Fibroblast of villous mesenchyme (primary cell): ENCODE measurements at regions not wholly inside any gene's neighbourhood (a gene's known extent, or its start where the extent isn't known, plus 50 kb on each side); places are given as distances from the start of the nearest gene placed in this dataset.

ENCODE experiments used
- DNase-seq: peaks from one replicate; pipeline ENCODE4 v3.0.0-alpha.2; 2010; ENCODE audit warnings: low read depth
- H3K4me3 ChIP-seq: 2 replicates; pipeline ENCODE4 v1.5.1; 2011; ENCODE audit warnings: low read depth, mild to moderate bottlenecking, low read length
- CTCF ChIP-seq: IDR thresholded peaks from 2 replicates; pipeline ENCODE4 v1.5.1; 2012; ENCODE audit warnings: low read depth, mild to moderate bottlenecking, low read length; ENCODE audit not compliant: insufficient read depth

GRCh38 chr6:8530785-8531435 is 95.6 kb upstream of the SLC35B3 start:
- no peak for DNase-seq
- no peak for TF ChIP-seq CTCF
- no peak overlapping the region for H3K4me3 ChIP-seq

GRCh38 chr6:8529250-8529649 is 93.9 kb upstream of the SLC35B3 start:
- TF ChIP-seq CTCF = no peak
- H3K4me3 ChIP-seq = no peak overlapping the region
- no peak for DNase-seq

GRCh38 chr6:8527818-8528217 is 92.5 kb upstream of the SLC35B3 start:
- no peak overlapping the region for H3K4me3 ChIP-seq
- DNase-seq = no peak
- TF ChIP-seq CTCF = no peak

GRCh38 chr6:8526624-8527023 is 91.3 kb upstream of the SLC35B3 start:
- no peak overlapping the region for H3K4me3 ChIP-seq
- TF ChIP-seq CTCF = no peak

GRCh38 chr6:8525370-8525769 is 90.0 kb upstream of the SLC35B3 start:
- TF ChIP-seq CTCF = no peak
- H3K4me3 ChIP-seq = no peak overlapping the region
- no peak for DNase-seq

More at GRCh38 chr6:8526624-8527023, 91.3 kb upstream of the SLC35B3 start:
- no peak for DNase-seq

- no peak for TF ChIP-seq CTCF
- DNase-seq = no peak
- no peak overlapping the region for H3K4me3 ChIP-seq
Measured at GRCh38 chr6:8513174-8513573, 77.8 kb upstream of the SLC35B3 start.

- H3K4me3 ChIP-seq = no peak overlapping the region
- no peak for TF ChIP-seq CTCF
- DNase-seq = no peak
Measured at GRCh38 chr6:8507286-8507685, 71.9 kb upstream of the SLC35B3 start.
